ENCODE measurements at regions not wholly inside any gene's neighbourhood (a gene's known extent, or its start where the extent isn't known, plus 50 kb on each side); places are given as distances from the start of the nearest gene placed in this dataset.

GRCh38 chr5:60226128-60226527 is 332.6 kb upstream of the PDE4D start:
- TF ChIP-seq POLR2A (IDR thresholded peaks at IDR 0.05) = no peak
- TF ChIP-seq, protein P1, sequence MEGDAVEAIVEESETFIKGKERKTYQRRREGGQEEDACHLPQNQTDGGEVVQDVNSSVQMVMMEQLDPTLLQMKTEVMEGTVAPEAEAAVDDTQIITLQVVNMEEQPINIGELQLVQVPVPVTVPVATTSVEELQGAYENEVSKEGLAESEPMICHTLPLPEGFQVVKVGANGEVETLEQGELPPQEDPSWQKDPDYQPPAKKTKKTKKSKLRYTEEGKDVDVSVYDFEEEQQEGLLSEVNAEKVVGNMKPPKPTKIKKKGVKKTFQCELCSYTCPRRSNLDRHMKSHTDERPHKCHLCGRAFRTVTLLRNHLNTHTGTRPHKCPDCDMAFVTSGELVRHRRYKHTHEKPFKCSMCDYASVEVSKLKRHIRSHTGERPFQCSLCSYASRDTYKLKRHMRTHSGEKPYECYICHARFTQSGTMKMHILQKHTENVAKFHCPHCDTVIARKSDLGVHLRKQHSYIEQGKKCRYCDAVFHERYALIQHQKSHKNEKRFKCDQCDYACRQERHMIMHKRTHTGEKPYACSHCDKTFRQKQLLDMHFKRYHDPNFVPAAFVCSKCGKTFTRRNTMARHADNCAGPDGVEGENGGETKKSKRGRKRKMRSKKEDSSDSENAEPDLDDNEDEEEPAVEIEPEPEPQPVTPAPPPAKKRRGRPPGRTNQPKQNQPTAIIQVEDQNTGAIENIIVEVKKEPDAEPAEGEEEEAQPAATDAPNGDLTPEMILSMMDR (IDR thresholded peaks at IDR 0.05) = no peak
